Endodermal cell (in vitro differentiated cells): ENCODE measurements at regions not wholly inside any gene's neighbourhood (a gene's known extent, or its start where the extent isn't known, plus 50 kb on each side); places are given as distances from the start of the nearest gene placed in this dataset.

Experiments used
- DNase-seq: peaks from one replicate; pipeline ENCODE4 v3.0.0-alpha.2; 2017
- H3K27ac ChIP-seq: 2 replicates; pipeline ENCODE4 v1.5.1; 2013; ENCODE audit warnings: mild to moderate bottlenecking, low read depth, low read length, moderate library complexity
- H3K27me3 ChIP-seq: 2 replicates; pipeline ENCODE4 v1.6.1; 2013; ENCODE audit warnings: mild to moderate bottlenecking, low read length, moderate library complexity; ENCODE audit not compliant: insufficient read depth, control insufficient read depth, poor library complexity, severe bottlenecking
- H3K36me3 ChIP-seq: 2 replicates; pipeline ENCODE4 v1.7.0; 2013; ENCODE audit warnings: mild to moderate bottlenecking, low read length, moderate library complexity; ENCODE audit not compliant: control insufficient read depth, insufficient read depth
- H3K4me1 ChIP-seq: one replicate; pipeline ENCODE4 v1.7.0; 2013; ENCODE audit warnings: low read length; ENCODE audit not compliant: control insufficient read depth, insufficient read depth
- H3K4me3 ChIP-seq: 2 replicates; pipeline ENCODE4 v1.5.1; 2013; ENCODE audit warnings: mild to moderate bottlenecking, low read length, moderate library complexity
- H3K9ac ChIP-seq: 2 replicates; pipeline ENCODE4 v1.6.1; 2013; ENCODE audit warnings: mild to moderate bottlenecking, low read length, moderate library complexity; ENCODE audit not compliant: poor library complexity, severe bottlenecking; ENCODE audit errors: extremely low read depth
- H3K9me3 ChIP-seq: 2 replicates; pipeline ENCODE4 v1.6.1; 2013; ENCODE audit warnings: mild to moderate bottlenecking, low read length, moderate library complexity; ENCODE audit not compliant: control insufficient read depth
- H3K27ac Mint-ChIP-seq: 2 replicates; pipeline ENCODE4 v1.8.0; 2020; ENCODE audit warnings: mixed read lengths
- H3K27me3 Mint-ChIP-seq: 2 replicates; pipeline ENCODE4 v1.8.0; 2021; ENCODE audit warnings: mild to moderate bottlenecking, mixed read lengths; ENCODE audit not compliant: insufficient read depth
- H3K36me3 Mint-ChIP-seq: 2 replicates; pipeline ENCODE4 v1.8.0; 2020; ENCODE audit warnings: low read depth, mixed read lengths
- H3K4me1 Mint-ChIP-seq: 2 replicates; pipeline ENCODE4 v1.8.0; 2020; ENCODE audit warnings: mixed read lengths
- H3K4me3 Mint-ChIP-seq: 2 replicates; pipeline ENCODE4 v1.8.0; 2020; ENCODE audit warnings: mild to moderate bottlenecking, moderate library complexity, mixed read lengths
- H3K9me3 Mint-ChIP-seq: 2 replicates; pipeline ENCODE4 v1.8.0; 2020; ENCODE audit warnings: mild to moderate bottlenecking, mixed read lengths
- WGBS, 2 experiments: methylation state at CpG; one replicate each; pipeline versions ENCODE4 v1.1.5 to v1.1.7; 2013; ENCODE audit warnings: missing lambda C conversion rate in 2 of 2, mixed read lengths in 1 of 2; ENCODE audit not compliant: insufficient coverage in 1 of 2, insufficient read length in 1 of 2; 5-methylcytosine and 5-hydroxymethylcytosine counted together
- TF ChIP-seq, protein P1 (sequence below): fragments of 200-600 bp; sonication (generic); conservative IDR thresholded peaks from 2 replicates; pipeline ENCODE4 v1.5.0; 2021; ENCODE audit warnings: antibody characterized with exemption, mild to moderate bottlenecking

DNA sequence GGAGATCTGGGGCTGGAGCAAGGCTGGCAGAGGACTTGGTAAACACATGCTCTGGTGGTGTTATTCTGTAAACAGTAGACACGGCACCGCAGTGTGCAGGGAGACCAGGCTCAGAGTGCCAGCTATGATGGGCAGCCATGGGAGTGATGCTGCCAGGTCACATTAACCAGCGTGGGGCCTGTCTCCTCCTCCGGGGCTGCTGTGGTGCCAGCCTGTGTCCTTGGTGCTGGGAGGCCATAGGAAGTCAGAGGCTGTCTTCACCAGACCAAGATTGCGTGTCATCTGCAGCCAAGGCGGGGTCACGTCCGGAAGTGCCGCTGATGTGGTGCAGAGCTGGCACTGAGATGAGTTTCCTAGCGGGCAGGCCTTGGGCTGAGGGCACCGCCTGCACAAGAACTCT lies 236.0 kb downstream of the GLRX3 start:
- no peaks in the 10 kb centered on the region for H3K4me1 ChIP-seq
- H3K36me3 Mint-ChIP-seq = no peaks in the 10 kb centered on the region
- WGBS, 2 experiments = 94 to 95% methylated on average over 11 of the region's 11 CpGs
- no peak overlapping the region for H3K9ac ChIP-seq
- no peak overlapping the region for H3K4me3 ChIP-seq
- no peaks in the 10 kb centered on the region for H3K9me3 ChIP-seq
- TF ChIP-seq, protein P1, sequence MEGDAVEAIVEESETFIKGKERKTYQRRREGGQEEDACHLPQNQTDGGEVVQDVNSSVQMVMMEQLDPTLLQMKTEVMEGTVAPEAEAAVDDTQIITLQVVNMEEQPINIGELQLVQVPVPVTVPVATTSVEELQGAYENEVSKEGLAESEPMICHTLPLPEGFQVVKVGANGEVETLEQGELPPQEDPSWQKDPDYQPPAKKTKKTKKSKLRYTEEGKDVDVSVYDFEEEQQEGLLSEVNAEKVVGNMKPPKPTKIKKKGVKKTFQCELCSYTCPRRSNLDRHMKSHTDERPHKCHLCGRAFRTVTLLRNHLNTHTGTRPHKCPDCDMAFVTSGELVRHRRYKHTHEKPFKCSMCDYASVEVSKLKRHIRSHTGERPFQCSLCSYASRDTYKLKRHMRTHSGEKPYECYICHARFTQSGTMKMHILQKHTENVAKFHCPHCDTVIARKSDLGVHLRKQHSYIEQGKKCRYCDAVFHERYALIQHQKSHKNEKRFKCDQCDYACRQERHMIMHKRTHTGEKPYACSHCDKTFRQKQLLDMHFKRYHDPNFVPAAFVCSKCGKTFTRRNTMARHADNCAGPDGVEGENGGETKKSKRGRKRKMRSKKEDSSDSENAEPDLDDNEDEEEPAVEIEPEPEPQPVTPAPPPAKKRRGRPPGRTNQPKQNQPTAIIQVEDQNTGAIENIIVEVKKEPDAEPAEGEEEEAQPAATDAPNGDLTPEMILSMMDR = no peak
- no peaks in the 10 kb centered on the region for H3K27me3 Mint-ChIP-seq
- no peaks in the 10 kb centered on the region for H3K36me3 ChIP-seq
- H3K27ac Mint-ChIP-seq = no peak overlapping the region
- no peak overlapping the region for H3K27ac ChIP-seq
- H3K4me1 Mint-ChIP-seq = no peaks in the 10 kb centered on the region
- DNase-seq = no peak
- no peak overlapping the region for H3K4me3 Mint-ChIP-seq
- no peaks in the 10 kb centered on the region for H3K9me3 Mint-ChIP-seq
- H3K27me3 ChIP-seq = no peaks in the 10 kb centered on the region

DNA sequence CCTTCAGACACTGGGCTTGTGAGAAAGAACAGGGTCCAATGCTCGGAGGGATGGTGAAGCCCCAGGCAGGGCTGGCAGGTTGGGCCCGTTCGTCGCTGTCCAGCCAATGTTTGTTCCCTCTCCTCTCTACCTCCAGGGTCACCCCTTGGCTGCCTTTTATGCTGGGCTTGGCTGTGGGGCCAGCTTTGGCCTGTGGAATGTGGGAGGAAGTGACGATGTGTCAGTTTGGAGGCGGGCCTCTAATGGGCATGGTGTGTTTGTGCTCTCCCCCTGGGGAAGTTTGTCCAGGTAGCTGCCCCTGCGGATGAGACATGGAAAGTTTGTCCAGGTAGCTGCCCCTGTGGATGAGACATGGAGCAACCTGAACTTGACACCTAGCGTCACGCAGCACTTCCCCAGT lies 236.7 kb downstream of the GLRX3 start:
- no peak overlapping the region for H3K9ac ChIP-seq
- peak; percentile 57 for DNase-seq
- TF ChIP-seq, protein P1 = no peak
- no peaks in the 10 kb centered on the region for H3K9me3 ChIP-seq
- no peak overlapping the region for H3K4me3 ChIP-seq
- Mint-ChIP-seq H3K4me3 (no peak overlapping the region), H3K36me3 (no peaks in the 10 kb centered on the region), H3K27me3 (no peaks in the 10 kb centered on the region), H3K27ac (no peak overlapping the region), H3K9me3 (no peaks in the 10 kb centered on the region), H3K4me1 (no peaks in the 10 kb centered on the region)
- H3K27ac ChIP-seq = no peak overlapping the region
- H3K36me3 ChIP-seq = no peaks in the 10 kb centered on the region
- H3K27me3 ChIP-seq = no peaks in the 10 kb centered on the region
- H3K4me1 ChIP-seq = no peaks in the 10 kb centered on the region
- WGBS, 2 experiments = 91 to 100% methylated on average over 2 to 9 of the region's 9 CpGs

DNA sequence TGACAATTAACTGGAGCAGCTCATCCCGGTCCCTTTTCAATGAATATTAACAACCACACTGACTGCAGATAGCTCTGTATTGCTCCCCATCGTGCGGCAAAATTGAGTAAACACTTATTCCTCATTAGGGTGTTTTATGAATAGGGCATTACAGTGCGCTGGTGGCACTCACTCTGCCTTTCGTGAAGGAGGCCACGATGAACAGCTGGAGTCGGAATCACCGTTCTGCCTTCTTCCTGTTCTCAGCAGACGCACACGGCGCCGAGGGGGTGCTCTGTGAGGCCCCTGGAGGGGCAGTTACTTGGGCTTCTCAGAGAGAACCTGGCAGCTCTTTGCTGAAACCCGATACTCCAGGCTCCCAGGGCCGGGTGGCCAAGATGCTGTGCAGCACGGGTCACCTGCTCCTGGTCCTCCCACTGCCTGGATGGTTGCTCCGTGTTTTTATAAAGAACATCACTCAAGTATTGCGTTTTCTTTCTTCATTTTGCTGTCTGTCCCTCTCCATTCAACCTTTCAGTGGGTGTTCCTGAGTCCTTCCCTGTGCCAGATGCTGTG lies 241.9 kb downstream of the GLRX3 start:
- H3K36me3 ChIP-seq = no peaks in the 10 kb centered on the region
- no peak overlapping the region for H3K4me3 Mint-ChIP-seq

More for the DNA sequence above, 241.9 kb downstream of the GLRX3 start:
- no peaks in the 10 kb centered on the region for H3K9me3 ChIP-seq
- WGBS, 2 experiments = 89 to 91% methylated on average over 9 to 17 of the region's 17 CpGs
- H3K27me3 Mint-ChIP-seq = peaks cover 3% of the 10 kb centered on the region
- no peaks in the 10 kb centered on the region for H3K27me3 ChIP-seq
- H3K4me1 ChIP-seq = no peaks in the 10 kb centered on the region
- no peak for DNase-seq
- H3K4me3 ChIP-seq = no peak overlapping the region
- H3K27ac ChIP-seq = no peak overlapping the region
- H3K9me3 Mint-ChIP-seq = peaks cover 2% of the 10 kb centered on the region
- H3K4me1 Mint-ChIP-seq = no peaks in the 10 kb centered on the region
- H3K36me3 Mint-ChIP-seq = no peaks in the 10 kb centered on the region
- TF ChIP-seq, protein P1 = no peak
- H3K9ac ChIP-seq = no peak overlapping the region
- no peak overlapping the region for H3K27ac Mint-ChIP-seq
